Activated T-cell treated with anti-CD3 and anti-CD28 coated beads for 48 hours (primary cell): ENCODE measurements at regions not wholly inside any gene's neighbourhood (a gene's known extent, or its start where the extent isn't known, plus 50 kb on each side); places are given as distances from the start of the nearest gene placed in this dataset.

Experiments used
- DNase-seq: peaks from one replicate; pipeline ENCODE4 v3.0.0-alpha.2; 2020; ENCODE audit warnings: low read depth

DNA sequence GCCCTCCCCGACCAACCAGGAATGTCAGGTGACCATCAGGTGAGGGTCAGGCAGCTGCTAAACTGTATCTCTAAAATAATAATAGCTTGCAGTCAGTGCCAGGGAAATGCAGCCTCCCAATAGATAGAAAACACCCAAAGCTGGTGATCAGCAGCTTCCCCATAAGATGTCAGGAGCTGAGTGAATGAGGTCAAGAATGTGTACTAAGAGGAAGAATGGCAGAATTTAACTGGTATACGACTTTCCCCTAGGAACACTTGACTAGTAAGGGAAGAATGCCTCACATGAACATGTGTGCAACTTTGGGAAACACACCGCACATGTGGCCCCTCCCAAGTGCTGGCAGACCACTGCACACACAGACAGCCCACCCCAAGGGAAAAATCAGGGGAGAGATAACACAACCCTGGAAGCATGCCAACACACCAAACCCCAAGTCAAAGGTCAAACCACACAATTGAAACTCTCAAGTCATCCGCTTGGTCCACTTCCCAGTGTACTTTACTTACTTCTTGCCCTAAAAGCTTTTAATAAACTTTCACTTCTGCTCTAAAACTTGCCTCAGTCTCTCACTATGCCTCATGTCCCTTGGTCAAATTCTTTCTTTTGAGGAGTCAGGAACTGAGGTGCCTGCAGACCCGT, 806.5 kb downstream of the OTOL1 start:
- DNase-seq: no peak

GRCh38 chr3:162317046-162317445, 820.4 kb downstream of the OTOL1 start:
- no peak for DNase-seq

GRCh38 chr3:162328649-162329048, 832.0 kb downstream of the OTOL1 start:
- DNase-seq: no peak

GRCh38 chr3:162329514-162329913, 832.9 kb downstream of the OTOL1 start:
- no peak for DNase-seq

DNA sequence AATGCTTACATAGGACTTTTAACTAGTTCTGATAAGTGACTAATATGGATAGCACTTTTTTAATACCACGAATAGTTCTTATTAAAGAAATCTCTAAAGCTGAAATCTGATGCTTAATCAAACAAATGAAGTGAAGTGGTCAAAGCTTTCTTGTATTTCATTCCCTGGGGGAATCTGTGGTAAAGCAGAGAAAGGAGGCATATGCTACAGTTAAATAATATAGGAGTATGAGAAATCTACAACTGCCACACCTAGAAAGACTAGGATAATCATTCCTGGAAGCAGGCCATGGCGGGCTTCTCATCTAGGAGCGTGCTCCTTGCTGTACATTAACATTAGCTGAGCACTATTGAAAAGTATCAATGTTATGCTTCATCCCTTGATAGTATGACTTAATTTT, 835.7 kb downstream of the OTOL1 start:
- DNase-seq: no peak

DNA sequence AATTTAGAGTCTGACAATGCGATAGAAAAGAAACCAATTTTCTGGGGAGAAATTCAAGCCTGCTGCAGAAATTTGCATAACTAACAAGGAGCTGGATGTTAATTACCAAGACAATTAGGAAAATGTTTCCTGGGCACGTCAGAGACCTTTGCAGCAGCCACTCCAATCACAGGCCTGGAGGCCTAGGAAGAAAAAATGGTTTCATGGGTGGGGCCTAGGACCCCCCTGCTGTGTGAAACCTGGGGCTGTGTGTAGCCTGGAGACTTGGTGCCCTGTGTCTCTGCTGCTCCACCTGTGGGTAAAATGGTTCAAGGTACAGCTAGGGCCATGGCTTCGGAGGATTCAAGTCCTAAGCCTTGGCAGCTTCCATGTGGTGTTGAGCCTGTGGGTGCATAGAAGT, 837.9 kb downstream of the OTOL1 start:
- no peak for DNase-seq

DNA sequence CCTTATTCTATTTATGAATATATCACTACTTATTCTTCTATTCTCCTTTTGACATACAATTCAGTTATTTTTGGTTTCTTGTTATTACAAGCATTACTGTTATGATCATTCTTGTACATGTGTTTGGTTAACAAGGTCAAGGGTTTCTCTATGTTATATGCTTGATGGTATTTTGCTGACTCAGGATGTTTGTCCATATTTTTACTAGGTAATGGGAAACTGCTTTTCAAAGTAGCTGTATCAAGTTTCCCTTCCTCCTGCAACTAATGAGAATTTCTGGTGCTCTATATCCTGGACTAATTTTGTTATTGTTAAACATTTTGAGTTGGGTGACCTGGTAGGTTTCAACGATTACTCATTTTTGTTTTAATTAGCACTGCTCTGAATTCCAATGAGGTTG, 841.0 kb downstream of the OTOL1 start:
- no peak for DNase-seq

- no peak for DNase-seq
Measured at GRCh38 chr3:162338514-162338913, 841.9 kb downstream of the OTOL1 start.

GRCh38 chr3:162348912-162349311, 852.3 kb downstream of the OTOL1 start:
- no peak for DNase-seq

DNA sequence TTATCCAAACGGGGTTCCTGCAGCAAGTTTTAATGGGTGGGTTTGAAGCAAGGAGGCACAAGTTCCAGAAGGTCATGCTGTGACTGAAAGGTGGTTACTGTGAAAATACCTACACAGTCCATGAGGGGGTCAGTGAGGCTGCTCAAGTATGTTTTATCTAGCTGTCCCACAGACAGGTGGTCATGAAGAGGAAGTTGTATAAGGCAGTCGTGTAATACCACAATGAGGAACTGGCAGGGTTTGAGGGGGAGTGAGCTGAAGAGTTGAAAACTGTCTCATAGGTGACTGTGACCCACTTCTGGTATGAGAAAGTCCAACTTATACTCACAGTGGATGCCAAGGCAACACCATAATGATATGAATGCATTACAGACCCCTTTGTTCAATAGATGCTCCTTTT, 856.8 kb downstream of the OTOL1 start:
- DNase-seq: no peak

GRCh38 chr3:162354356-162354755, 857.7 kb downstream of the OTOL1 start:
- DNase-seq: no peak

DNA sequence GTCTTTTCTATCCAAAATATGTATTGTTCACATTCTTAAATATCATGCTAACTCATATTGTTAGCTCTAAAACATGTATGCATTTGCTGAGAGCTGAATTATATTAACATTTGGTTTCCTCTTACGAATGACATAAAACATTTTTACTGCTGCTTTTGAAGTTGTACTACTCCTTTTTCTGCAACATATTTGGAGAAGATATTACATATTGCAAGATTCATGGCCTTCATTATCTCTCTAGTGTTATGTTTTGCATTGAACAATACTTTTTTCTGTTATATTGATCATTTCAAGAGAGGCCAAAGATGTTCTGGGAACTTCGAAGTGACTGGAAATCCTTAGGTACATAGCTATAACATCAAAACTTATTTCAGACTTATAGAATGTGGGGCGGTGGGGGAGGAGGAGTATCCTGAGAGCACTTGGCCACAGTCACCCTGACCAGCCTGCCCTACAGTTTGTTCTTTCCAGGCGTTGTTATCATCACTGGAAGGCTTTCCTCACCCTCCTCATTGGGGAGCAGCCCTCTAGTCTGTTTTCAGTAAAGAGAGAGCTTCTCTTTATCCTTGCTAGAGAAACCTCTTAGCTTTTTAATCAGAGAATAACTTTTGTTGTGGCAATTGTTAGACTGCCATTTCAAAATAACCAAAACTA, 868.6 kb downstream of the OTOL1 start:
- DNase-seq: no peak

DNA sequence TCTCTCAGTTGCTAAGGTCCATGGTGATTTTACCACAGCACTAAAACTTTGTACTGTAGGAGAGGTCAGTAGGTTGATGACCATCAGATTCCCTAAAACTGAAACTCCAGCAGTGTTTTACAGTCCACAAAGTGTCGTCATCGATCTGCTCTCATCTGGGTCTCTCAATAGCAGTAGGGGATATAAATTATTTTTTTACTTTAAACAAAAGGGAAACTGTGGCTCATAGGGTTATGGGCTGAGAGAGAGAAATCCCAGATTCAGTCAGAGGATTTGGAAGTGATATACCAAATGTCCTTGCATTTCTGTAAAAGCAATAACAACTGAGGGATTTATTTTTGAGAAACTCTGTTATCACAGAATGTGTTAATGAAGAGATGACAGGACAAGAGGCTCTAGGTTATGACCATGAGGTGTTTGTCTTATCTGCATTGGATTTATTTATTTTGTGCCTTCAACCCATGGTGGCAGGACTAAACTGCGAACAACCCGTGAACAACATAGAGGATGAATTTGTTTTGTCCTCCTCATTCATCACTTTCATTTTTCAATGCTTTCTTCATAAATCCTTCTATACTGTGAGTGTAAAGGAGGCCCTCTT, 869.7 kb downstream of the OTOL1 start:
- no peak for DNase-seq

- DNase-seq: no peak
Measured at GRCh38 chr3:162367429-162368260, 871.0 kb downstream of the OTOL1 start.

- DNase-seq: no peak
Measured at GRCh38 chr3:162368417-162368816, 871.8 kb downstream of the OTOL1 start.

- DNase-seq: no peak
Measured at GRCh38 chr3:162369306-162369705, 872.7 kb downstream of the OTOL1 start.

DNA sequence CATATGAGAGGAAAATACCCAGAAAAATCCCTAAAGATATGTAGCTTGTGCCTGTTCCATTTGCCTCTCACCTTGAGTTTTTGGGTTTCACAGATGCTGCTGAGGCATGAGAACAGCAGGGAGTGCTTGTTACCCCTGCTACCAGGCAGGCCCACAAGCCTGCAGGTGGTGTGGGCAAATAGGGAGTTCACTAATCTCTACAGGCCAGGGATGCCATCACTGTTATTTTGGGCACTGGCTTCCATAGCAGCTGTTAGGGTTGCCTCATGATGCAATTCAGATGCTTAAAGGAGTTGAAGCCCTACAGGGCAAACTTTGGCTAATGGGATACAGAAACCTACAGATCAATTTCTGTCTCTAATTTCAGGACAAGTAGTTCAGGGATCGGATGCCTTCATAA, 873.5 kb downstream of the OTOL1 start:
- no peak for DNase-seq

GRCh38 chr3:162376761-162377160, 880.2 kb downstream of the OTOL1 start:
- DNase-seq: no peak

GRCh38 chr3:162377608-162378007, 881.0 kb downstream of the OTOL1 start:
- DNase-seq: no peak

DNA sequence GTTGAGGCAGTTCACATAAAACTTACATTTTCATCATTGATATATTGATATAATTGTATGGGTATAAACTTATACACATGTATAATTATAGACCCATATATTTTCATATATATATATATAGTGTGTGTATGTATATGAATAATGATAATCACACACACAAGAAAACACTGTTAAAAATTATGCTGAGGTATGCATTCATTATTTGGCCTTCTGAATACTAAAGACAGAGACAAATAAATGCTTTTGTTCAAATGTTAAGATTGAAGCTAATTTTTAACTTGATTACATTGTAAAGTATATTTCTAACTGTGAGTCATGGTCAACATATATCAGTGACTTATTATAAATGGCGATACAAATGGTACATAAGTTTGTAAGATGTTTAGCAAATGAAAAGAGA, 888.8 kb downstream of the OTOL1 start:
- no peak for DNase-seq

GRCh38 chr3:162390891-162391290, 894.3 kb downstream of the OTOL1 start:
- no peak for DNase-seq

DNA sequence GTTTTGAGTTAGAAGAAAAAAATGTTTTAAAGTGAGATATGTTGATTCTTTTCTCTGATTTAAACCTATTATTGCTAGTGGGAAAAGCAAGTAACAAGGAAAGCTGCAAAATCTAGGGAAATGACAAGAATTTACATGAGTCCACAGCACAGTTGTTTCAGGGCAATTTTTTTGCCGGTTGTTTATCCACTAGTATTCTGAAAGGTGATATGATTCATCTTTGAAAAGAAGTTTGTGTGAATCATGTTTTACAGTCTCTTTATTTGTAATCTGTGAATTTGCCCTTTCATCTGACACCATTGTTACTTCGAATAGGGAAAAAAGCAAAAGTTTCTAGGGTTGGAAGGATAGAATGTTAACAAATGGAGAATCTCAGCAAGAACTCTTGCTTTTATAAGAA, 894.7 kb downstream of the OTOL1 start:
- DNase-seq: no peak

GRCh38 chr3:162395496-162395895, 898.9 kb downstream of the OTOL1 start:
- no peak for DNase-seq
